Right renal cortex interstitium (tissue), 3 donors: ENCODE measurements at regions not wholly inside any gene's neighbourhood (a gene's known extent, or its start where the extent isn't known, plus 50 kb on each side); places are given as distances from the start of the nearest gene placed in this dataset.

ENCODE experiments used
- DNase-seq, 3 donors: peaks; one replicate each; pipeline ENCODE4 v3.0.0-alpha.2; 2013; ENCODE audit warnings: low read depth in 3 of 3, low spot score in 2 of 3

DNA sequence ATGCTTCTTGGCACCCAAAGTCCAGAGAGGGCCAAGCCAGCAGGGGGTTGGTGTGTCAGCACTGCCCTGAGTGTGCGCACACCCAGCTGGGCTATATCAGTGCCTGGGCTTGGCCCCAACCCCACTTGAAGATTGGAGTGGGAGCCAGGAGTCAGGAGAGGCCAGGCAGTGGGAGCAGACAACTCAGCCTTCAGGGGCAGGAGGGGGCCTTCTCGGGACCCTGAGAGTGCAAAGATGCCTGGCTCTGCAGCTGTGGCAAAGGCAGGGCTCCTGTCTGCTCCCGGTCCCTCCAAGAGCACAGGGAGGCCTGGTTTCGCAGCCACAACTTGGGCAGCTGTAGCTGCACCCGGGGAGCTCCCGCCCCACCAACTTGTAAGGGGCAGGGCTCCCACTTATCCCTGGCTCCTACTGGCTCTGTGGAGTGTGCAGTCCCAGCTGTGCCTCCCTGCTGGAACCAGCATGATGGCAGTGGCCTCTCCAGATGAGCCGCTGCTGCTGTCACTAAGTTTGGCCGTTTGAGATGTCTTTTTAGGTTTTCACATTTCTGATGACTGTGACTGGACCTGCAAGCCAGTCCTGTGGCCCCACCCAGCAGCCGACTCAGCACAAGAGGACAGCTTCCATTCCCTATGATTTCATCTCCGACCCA is 148.8 kb upstream of the HS6ST1 start:
- no peak for DNase-seq

DNA sequence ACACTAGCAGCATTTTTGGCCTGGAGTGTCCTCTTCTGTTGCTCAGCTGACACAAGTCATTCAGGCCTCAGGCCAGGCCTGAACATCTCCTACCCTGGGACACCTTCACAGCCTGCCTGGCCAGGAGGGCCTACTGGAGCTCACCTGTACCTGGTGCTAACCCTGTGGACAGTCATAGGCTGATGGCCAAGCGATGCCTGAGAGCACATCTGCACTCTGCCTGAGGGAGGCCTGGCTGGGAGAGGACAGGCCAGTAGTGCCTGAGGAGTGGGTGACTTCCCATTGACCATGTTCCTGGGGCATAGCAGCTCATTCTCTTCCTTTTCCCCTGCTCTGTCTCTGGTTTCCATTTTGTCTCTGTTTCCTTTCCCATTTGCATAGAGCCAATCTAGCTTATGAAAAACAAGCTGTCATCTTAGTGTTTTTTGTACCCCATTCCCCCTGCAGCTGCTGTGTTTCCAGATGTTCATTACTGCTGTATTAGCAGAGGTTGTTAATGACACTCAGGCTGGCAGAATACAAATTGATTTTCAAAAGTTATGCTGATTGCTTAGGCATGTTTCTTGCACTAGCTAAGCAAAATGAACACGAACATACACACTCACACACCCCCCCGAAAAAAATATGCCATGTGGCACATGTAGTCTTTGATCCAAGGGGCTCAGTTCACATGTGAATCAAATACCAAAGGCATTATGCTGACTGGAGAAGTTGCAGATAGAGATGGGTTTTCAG is 149.7 kb upstream of the HS6ST1 start:
- no peak for DNase-seq

DNA sequence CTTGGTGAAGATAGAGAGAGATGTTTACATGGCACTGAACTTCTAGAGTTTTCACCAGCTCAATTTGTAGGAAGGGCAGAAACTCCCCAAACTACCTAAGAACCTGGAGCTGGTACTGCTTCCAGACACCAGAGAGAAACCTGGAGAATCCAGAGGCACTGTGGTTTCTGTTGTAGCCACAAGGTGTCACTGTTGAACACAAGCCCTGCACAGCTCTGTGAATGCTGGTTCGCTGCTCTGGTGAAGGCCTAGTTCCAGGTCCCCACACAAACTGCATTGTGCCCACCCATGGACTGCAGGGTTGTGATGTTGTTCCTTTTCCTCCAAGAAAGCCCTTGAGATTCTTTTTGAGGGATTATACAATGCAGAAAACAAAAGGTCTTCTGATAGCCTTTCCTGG is 150.5 kb upstream of the HS6ST1 start:
- DNase-seq, result no peak

DNA sequence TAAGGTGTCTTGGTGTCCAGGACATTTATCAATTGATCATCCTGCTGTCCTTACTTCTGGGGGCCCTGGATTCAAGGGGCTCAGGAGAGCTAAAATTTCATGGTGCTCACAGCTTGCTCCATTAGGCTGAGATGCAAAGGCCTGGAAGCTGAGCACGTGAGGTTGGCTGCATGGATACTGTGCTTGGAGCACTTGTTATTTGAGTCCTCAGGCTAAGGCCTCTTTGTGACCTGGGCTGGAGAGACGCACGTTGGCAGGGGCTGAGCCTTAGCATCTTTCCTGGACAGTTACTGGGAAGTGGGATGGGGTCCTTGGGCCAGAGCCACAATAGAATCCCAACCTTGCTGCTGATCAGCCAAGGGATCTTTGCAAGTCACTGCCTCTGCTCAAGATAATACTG is 151.2 kb upstream of the HS6ST1 start:
- no peak for DNase-seq

DNA sequence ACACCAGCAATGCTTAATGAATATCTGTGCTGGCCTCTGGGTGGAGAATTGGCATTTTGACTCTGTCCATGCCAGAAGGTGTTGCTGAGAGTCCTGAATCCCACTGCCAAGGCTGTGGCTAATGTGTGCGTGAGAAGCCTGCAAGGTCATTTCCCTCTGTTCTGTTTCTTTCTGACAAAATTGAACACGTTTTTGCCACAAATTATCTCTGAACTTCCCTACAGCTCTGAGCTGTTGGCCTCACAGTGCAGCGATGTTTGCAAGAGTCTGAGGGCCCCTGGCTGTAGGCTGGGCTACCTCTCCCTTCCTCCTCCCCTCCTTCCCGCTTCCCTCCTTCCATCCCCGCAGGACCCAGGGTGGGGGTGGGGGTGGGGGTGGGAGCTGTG is 154.1 kb upstream of the HS6ST1 start:
- no peak for DNase-seq

DNA sequence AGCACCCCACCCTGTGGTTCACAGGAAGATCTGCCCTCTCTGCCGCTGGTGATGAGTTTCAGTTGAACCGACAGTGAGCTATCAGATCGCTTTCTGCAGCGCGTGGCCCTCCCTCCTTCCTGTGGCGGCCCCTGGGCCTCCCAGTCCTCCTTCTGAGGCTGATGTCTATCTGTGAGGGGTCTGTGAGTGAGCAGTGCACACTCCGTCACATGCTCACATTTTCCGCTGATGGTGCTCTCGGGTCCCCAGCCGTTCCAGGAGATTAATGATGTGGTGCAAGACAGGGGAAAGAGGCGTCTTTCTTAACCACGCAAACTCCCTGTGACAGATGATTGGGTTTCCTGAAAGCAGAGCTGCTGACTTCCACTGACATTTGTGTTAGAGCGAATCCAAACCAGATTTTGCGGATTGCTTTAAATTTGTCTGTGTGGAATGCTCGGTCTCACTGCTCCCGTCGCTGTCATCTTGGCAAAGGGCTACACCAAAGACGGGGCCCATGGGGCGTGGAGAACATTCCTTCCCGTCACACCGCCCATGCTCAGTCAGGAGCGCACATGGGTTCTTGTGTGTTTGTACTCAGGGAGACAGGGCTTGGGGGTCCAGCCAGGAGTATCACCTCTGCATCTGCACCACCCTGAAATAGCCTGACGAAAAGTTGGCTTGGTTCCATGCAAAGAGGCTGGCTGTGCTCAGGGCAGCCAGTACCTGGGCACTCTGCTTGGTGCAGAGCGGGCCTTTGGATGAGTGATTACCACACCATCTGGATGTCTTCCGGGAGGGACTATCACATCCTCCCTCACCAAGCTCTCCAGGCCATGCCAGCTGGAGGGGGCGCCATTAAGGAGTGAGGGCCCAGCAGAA is 154.7 kb upstream of the HS6ST1 start:
- peak; percentile 70 to 77 (median 74) for DNase-seq

DNA sequence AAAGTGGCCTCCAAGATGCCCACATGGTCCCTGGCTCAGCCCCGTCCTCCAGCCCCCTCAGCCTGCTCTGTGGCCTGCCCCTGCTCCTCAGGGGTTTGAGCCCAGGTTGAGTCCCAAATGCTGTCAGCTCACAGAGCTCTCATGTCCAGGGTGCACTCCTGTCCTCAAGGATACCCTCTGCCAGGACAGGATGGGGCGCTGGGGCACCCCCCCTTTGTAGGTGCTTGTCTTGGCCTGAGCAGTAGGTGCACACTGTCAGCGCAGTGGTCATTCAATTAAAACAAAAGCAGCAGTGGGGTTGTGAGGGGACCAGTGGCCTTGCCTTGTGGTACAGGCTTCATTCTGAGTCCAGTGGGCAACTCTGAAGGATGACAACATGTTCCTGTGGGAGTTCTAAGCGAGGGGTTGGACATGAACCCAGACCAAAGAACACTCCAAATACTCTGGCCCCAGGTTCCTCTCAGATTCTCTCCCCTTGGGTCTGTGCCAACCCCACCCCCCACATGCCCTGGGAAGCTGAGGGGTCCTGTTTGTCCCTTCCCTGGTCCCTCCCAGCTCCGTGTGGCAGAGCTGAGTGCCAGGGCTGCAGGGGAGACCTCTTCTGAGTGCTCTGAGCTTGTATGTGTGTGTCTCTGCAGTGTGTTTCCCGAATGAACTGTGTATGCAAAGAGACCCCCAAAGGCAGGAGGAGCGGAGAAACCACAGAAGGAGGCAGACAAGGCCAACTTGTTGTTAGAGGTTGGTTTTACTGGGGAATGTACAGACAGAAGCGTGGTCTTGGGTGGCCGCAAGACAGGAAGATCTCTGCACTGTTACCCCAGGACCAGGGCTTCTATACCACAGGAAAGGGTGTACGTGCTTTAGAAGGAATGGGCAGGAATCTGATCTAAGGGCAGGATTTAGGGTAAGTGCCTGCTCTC is 155.6 kb upstream of the HS6ST1 start:
- no peak for DNase-seq

DNA sequence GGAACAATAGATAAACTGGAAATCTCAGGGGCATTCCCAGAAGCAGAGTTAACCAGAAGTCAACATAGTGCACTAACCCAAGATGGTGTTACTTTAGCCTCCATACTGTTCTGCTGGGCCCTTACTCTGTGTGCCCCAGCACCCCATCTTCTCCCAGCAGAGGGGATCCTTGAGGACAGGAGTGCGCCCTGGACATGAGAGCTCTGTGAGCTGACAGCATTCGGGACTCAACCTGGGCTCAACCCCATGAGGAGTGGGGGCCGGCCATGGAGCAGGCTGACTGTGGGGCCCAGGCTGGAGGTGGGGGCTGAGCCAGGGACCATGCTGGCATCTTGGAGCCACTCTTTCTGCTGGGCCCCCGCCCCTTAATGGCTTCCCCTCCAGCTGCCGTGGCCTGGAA is 156.3 kb upstream of the HS6ST1 start:
- DNase-seq, result no peak

DNA sequence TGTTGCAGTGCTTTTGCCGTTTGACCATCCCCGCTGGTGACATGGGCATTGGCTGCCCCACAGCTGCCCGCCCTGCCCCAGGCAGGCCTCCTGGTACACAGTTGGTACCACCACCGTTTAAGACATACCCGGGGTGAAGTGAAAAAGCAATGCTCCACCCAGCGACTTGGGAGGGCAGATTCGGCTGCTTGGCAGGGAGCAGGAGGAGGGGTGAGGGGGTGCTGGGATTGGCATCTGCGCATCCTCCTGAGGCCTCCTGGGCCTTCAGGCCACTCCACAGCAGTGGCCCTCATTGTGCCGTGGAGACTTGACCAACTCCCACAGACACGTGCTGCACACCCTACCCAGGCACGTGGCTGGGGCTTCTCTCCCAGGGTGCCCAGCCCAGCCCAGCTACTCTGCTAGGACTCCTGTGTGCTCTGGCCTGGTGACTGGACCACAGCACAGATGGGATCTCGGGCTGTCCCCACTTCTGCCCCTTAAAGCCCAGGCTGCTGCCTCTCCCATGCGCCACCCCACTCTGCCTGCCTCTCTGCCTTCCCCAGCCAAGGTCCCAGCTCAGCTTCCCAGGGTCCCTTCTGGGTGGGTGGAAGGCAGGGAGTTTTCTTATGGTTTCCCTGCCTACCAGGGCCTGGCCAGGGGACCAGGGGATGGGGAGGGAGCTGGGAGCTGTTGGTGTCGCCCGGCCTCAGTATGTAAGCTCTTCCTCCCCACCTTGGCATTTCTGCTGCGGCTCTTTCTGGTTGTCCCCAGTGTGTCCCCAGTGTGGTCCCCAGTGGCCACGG is 157.0 kb upstream of the HS6ST1 start:
- no peak for DNase-seq

DNA sequence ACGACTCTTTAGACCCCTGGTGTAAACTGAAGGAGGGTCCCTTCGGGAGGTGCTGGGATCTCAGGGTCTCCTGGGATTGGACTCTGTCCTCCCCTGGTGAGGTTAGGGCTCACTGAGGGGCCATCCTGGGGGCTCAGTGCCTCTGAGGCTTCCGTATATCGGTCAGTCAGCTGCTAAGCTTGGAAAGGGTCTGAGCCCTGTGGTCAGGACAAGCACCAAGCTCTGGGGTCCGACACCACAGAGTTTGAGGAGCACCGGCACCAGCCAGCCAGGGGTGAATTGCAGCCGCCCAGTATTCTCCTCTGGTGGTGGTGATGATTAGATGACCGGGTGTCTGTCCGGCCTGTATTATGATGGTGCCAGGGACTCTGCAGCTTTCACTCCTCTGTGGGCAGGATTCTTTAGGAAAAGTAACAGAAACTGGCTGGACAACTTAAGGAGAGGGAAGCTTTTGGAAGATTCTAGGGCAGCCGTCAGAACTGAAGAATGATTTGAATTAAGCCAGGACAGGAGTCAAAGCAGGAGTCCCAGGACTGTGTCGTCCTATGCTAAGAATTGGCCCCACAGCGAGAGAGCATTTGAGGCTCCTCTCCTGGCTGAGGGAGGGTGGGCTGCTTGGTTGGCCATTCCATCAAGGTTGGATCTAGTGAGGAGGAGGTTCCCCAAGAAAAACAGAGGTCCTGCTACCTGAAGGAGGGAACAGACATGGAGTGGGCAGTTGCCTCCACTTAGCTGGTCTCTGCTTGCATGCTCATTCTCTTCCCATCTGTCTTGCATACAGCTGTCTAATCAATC is 158.6 kb upstream of the HS6ST1 start:
- no peak for DNase-seq

DNA sequence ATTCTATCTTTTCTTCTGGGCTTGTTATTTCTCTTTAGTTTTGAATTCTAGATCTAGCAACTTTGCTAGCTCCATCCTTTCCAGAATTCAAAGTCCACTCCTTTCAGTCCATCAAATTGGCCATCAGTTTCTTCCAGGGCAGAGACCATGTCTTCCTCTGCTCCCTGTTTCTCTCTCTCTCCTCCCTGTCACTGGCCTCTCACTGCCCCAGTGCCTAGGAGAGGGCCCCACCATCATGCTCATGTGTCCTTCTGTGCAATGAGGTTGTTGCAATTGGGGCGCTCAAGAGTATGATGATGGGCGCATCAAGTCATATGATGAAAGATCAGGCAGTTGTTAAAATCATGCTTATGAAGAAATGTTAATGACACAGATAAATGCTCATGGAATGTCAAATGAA is 159.2 kb upstream of the HS6ST1 start:
- no peak for DNase-seq

DNA sequence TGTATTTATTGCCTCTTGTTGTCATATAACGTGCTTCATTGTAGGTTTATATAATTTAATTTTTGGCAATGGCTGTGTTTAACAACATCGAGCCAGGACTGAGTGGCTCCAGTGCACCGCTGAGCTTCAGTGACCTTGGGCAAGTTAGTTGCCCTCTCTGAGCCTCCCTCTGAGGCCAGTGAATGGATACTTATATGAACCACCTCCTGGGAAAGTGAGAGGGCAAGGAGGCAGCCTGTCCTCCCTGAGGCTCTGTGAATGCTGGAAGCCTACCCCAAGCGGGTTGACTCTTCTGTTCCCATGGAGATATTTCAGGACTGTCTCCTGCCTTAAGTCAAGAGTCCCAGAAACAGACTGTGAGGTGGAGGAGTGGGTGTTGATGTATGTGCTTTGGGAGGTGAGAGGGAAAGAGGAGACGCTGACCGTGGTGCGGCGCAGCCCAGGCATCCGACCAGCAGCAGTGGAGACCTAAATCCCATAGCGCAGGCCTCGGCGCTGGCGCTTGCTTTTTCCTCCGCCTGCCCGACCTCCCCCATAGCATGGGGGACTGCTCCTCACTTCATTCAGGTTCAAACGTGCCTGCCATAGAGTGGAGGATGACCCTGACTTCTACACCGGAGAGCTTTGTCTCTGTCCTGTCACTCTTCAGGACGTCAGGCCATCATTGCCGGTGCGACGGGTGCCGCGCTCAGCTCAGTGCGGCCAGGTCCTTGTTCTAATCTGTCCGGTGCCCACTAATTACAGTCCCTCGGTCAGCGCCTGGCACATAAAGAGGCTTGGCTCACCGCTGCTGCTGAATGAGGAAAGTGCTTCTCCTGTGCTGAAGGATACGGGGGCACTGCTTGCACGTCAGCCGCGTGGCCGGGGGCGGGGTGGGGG is 167.3 kb upstream of the HS6ST1 start:
- DNase-seq, result no peak

DNA sequence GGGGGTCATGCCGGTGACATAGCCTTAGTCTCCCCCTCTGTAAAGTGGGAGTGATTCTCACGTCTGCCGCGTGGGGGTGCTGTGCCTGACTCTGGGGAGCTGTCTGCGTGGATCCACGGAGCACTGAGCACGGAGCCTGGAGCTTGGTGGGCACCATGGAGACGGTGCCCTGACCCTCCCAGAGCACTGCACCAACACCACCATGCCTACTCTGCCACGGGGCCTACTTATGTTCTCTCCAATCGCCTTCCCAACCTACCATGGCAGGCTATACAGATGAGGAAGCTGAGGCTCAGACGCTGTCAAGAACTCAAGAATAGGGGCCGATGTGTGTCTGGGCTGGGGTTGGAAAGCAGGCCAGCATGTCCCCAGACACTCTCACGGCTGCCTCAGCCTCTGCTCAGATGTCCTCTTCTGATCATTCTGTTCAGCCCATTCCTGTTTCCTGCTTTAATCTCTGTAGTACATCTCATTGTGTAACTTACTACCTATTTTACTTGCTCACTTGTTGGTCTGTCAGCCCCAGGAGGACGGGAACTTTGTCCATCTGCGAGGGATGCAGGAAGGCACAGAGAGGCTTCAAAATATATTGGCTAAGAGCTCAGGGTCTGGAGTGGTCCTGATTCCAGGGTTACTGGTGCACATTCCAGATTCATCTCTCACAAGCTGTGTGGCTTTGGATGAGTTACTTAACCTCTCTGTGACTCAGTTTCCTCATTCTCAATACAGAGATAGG is 168.1 kb upstream of the HS6ST1 start:
- DNase-seq, result no peak

DNA sequence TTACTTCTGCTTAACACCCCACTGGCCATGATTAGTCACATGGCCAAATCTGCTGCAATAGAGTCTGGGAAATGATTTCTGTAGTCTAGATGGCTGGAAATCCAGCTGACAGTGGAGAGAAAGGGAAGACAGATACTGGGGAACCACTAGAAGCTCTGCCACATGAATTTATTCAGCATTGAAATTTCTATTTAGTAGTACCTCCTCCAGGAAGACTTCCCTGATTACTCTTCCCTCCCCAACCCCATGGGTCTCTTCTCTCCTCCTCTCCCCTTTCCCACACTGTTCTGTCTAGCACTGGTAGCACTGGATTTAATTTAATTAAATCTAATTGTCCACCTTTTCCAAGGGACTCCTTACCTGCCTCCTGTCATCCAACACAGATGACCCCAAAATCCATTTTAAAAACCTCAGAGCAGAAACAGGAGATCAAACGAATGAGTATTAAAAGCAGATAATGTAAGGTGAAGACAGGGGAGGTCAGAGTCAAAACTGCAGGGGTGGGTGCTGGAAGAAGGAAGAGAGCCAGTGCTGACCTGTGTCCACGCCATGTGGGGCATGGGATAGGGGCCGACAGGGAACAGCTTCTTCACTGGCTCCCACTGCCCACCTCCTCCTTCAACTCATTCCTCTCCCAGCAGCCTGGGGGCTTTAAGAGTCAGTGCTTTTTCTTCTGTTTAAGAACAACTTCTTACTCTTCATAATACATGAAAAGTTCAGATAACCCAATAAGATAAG is 169.2 kb upstream of the HS6ST1 start:
- DNase-seq, result no peak

DNA sequence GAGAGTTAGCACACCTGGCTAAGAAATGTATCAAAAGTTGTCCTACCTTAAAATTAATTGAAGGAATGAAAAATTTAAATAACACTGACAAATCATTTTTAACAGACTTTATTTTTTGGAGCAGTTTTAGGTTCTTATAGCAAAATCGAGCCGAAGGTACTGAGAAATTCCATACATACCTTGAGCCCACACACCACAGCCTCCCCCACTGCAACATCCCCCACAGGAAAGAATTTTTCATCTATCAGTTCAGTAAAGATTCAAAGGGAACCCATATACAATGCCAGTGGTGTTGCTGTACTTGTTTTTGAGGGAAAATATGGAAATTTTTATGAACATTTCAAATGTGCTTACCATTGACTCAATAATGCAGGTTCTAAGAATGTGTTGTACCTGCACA is 169.8 kb upstream of the HS6ST1 start:
- DNase-seq, result no peak

DNA sequence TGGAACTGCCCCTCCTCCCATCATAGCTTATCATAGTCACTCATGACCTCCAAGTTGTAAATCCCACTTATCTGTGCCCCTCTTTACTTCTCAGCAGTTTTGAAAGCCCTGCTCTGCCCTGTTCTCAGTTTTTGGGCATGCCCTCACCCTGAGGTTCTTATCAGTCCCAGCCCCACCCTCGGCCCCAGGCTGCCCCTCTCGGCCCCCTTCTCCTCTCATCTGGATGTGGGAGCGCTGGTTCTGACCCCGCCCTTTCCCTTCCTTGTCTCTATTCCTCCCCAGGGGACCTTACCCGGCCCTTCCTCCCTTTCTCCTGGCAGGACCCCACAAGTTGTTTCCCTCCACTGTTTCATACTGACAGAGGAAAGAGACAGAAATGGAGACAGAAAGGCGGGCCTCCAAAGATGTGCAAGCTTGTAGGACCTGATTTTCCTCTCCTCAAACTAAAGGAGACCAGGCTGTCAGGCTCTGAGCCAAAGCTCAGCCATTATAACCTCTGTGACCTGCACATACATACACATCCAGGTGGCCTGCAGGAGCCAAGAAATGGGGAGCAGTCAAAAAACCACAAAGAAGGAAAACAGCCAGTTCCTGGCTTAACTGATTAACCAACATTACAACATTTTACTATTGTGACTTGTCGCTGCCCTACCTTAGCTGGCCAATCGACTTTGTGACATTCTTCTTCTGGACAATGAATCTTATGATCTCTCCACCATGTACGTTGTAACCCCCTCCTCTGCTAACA is 171.0 kb upstream of the HS6ST1 start:
- no peak for DNase-seq
